HT1080 (cell line): ENCODE measurements at regions not wholly inside any gene's neighbourhood (a gene's known extent, or its start where the extent isn't known, plus 50 kb on each side); places are given as distances from the start of the nearest gene placed in this dataset.
A peak's percentile ranks its signal among the peaks of the same experiment; 100 is the strongest.

Experiments used
- DNase-seq: peaks from one replicate; pipeline ENCODE4 v3.0.0-alpha.2; 2015; ENCODE audit warnings: low read depth

- no peak for DNase-seq
These were observed 264.0 kb downstream of the ATXN7L3B start for GRCh38 chr12:74801625-74802024.

GRCh38 chr12:74816398-74817175 is 279.0 kb downstream of the ATXN7L3B start:
- DNase-seq: peak; percentile 8

DNA sequence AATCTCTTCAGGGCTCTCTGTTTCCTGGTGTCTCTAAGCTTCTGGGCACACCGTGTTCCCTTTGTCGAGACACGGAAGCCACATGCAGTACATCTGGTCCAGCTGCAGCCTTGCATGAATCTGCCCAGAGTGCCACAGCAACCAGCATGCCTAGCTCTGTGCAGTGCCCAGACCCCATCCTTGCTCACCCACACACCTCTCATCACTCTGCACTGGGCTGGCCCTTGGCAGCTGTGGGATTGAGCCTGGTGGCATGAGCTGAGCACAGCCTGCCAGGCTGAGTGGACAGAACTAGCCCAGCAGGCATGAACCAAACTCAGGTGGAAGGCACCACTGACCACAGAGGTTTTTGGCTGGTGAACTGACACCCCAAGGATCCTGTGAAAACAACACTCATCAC is 279.9 kb downstream of the ATXN7L3B start:
- no peak for DNase-seq

DNA sequence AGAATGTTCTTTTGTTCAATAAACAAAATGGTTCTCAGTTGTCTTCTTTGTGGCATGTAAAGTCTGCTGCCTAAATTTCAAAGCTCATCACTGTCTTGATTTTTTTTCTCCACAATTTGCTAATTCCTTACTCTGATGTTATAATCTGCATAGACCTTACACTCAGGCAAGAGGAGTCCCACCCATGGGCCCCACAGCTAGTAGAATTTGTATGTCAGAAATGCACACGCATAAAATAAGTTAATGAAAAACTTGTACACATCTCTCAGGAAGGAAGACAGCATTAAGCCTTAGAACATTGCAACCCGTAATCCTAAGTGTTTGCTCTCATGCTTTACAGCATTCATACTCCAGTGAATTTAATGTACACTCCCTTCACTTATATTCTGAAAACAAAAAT is 280.8 kb downstream of the ATXN7L3B start:
- DNase-seq: no peak

DNA sequence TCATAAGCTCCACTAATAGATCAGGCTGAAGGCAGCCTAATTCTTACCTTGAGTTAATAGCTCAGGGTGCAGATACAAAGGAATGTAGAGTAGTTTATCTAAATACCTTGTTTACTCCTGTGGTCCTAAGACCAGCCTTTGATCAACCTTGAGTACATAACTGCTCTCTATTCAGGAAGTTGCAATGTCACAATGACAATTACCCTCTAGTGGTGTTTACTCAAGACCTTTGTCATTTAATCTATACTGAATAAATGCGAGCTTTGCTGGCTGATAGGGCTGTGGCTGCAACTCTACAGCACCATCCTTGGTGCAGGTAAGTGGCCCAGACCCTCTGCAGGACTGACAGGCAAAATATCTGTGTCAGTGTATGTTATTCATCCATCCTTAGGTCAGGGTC is 282.7 kb downstream of the ATXN7L3B start:
- no peak for DNase-seq

DNA sequence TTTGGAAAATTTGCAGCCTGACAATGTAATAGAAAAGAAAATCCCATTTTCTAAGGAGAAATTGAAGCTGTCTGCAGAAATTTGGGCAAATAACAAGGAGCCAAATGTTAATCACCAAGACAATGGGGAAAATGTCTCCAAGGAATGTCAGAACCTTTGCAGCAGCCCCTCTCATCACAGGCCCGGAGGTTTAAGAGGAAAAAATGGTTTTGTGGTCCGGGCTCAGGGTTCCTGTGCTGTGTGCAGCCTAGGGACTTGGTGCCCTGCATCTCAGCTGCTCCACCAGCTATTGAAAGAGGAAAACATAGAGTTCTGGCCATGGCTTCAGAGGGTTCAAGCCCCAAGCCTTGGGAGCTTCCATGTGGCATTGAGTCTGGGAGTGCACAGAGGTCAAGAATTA is 298.9 kb downstream of the ATXN7L3B start:
- no peak for DNase-seq

DNA sequence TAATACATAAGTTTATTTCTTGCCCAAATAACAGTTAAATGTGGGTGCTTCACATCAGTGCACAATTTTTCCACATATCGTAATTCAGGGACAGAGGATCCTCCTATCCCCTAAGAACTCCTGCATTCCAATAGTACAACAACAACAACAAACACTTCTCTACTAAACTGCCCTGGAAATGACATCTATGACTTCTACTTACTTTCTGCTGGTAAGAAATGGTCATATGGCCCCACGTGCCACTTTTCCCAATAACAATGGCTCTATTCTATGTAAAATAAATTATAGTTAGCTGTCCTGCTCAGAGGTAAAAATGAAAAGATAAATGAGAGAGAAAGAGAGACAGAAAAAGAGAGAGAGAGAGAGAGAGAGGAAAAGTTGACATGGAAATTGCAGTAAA is 308.5 kb downstream of the ATXN7L3B start:
- no peak for DNase-seq

DNA sequence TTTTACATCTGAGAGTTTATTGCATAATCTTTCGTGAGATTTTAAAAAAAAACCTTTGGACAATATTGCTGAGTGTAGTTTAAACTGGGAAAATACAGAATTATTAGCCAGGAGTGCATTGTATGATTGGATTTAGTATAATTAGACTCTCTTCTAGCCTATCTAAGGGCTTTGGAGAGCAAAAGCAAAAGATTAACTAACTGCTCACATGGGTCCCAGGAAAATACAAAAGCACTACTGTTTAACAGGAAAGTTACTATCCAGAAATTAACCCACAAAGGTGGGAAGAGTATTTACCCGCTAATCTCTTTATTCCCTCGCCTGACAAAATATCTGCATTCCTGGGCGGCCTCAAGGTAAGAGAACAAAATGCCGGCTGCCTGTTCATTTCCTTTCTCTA is 309.5 kb downstream of the ATXN7L3B start:
- DNase-seq: no peak

DNA sequence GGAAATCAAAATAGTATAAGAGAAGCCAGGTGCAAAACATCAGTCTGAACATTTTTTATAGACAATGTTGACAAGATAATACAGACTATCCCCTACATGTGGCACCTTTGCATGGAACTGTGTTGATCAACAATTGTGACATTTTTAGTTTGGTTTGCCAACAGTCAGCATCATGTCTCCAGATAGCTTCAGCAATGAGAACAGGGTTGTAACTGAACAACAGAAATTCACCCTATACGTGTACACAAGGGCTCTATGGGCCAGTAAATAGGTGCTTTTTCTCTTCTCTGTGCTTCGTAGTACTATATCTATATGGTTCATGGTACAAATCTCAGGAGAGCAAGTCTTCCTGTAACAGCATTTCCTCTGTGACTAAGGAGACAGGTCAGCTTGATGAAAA is 310.4 kb downstream of the ATXN7L3B start:
- DNase-seq: no peak

- no peak for DNase-seq
These were observed 312.2 kb downstream of the ATXN7L3B start for GRCh38 chr12:74849801-74850200.

- DNase-seq: no peak
These were observed 334.2 kb downstream of the ATXN7L3B start for GRCh38 chr12:74871817-74872216.

DNA sequence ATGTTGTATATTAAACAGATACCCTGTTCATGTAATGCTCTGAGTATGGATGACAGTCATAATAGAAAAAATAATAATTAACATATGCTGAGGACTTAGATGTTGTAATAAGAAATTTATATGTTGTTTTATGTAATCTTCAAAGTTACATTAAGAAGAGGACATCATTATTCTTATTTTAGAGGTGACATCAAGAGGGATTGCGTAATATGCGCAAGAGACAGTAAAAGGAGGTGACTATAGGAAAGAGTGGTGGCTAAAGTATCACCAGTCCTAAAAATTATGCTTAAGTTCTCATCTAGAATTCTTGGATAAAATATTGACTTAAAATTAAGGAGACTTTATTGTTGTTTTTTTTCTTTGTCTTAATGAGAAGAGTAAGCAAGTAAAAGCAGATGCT is 323.9 kb downstream of the KCNC2 start:
- no peak for DNase-seq

GRCh38 chr12:74889073-74889472 is 320.6 kb downstream of the KCNC2 start:
- no peak for DNase-seq

DNA sequence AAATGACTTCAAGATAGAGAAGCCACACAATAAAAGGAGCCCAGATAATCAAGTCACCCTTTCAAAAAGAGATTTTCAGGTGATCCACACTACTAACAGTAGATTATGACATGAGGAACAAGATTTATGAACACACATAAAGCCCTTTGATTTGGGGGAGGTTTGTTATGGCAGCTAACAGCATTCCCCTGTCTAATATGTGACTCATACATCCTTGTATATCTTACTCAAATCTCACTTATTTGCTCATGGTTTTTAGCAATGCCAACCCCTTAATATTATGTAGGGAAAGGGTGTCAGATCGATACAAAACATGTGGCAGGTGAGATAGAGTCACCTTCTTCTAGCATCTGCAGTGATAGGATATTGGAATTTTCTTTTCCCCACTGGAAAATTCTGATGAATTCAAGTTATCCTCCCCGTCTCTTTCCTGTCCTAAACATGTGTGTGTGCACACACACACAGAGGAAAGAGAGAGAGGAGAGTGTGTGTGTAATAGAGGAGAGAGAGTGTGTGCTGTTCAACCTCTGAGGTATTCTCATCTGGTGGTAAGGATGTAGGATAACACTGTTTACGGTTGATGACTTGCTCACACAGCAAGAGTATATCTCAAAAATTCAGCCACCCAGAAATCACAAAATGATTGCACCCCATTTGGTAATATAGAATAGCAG is 319.9 kb downstream of the KCNC2 start:
- peak; percentile 75 for DNase-seq

DNA sequence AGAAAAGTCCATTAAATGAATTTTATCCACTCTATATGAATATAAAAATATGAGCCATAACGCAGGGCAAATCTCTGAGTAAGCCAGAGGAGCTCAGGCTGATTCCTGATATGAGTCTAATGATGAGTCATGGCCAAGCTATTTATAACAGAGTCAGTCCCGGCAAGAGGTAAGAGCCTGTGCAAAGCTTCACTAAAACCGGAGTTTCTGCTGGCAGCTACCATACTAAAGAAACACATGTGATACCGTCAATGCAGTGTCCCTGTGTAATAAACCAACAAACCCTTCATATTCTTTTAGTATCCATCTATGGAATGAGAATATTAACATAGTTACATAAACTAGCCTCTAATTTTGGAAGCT is 319.4 kb downstream of the KCNC2 start:
- DNase-seq: peak; percentile 89

DNA sequence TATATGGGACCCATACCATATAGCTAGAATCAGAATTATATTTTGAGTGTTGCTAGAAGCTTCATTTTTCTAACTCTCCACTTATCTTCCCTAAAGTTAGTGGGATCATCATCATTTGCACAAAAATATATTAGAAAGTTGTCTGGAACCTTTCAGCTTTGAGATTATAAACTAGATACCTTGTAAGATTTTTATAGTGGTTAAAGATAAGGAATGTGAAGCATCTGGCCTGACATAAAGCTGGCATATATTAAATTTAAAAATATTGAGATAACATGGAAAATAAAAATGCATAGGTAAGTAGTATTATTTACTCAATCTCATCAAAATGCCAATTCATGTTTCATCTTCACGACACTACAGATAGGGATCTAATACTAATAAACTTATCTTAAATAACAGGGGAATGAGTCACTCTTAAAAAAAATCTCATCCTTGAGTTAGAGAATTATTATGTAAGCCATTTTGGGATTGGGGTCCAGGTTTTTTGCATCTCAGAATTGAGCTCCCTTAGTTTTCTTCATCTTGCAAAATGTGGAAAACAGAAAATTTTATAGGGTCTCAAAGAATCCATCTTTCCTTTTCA is 318.5 kb downstream of the KCNC2 start:
- DNase-seq: no peak

- DNase-seq: no peak
These were observed 317.5 kb downstream of the KCNC2 start for GRCh38 chr12:74892057-74892633.

DNA sequence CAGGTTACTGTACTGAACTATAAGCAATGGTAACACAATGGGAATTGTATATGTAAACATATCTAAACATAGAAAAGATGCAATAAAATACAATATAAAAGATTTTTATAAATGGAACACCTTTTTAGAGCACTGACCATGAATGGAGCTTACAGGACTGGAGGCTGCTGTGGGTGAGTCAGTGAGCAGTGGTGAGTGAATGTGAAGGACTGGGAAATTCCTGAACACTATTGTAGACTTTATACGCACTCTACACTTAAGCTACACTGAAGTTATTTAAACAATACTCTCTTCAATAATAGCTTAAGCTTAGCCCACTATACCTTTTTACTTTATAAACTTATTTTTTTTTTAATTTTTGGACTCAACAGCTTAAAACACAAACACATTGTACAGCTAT is 313.5 kb downstream of the KCNC2 start:
- DNase-seq: no peak

DNA sequence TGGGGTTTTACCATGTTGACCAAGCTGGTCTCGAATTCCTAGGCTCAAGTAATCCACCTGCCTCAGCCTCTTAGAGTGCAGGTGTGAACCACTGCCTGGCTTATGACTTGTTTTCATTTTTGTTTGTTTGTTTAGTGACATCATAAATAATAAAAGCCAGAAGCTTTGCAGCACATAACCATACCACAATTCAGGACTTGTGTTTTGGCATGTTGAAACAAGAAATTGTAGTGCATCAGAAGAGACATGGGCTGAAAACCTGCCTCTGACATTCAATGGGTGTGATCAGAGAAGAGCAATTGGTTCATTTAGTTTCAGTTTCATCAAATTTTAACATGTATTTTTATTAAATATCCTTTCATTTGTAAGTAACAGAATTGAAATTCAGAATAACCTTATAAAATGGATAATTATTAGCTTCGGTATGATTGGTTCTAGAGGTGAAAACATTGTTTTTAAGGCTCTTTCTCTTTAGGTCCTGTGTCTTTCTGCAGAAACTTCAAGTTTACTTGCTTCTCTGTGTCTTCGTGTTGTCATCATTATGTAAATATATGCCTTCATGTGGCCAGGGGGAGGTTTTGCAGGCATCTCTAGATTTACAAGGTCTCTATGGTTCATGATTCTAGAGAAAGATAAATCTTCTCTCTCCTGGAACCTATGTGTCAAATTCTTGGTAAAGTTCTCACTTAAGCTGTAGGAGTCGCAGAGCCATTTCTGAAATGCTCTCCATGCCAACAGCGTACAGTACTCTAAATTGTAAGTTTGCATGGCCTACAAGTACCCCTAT is 312.0 kb downstream of the KCNC2 start:
- no peak for DNase-seq

- no peak for DNase-seq
These were observed 310.4 kb downstream of the KCNC2 start for GRCh38 chr12:74899031-74899829.

GRCh38 chr12:74900232-74900631 is 309.4 kb downstream of the KCNC2 start:
- no peak for DNase-seq
